Stomach (tissue), 8 donors: ENCODE measurements at regions not wholly inside any gene's neighbourhood (a gene's known extent, or its start where the extent isn't known, plus 50 kb on each side); places are given as distances from the start of the nearest gene placed in this dataset.
A peak's percentile ranks its signal among the peaks of the same experiment; 100 is the strongest.

Experiments used
- DNase-seq, 2 donors: peaks; one replicate each; pipeline versions ENCODE4 v3.0.0 to v3.0.0-alpha.2; 2013 to 2019
- H3K27ac ChIP-seq, 5 donors: fragments of 200-600 bp in 4 of 5; sonication (generic) in 4 of 5; one replicate each; pipeline ENCODE4 v1.5.1; 2013 to 2019; ENCODE audit warnings: mild to moderate bottlenecking in 1 of 5, moderate library complexity in 1 of 5
- H3K27me3 ChIP-seq, 3 donors: fragments of 200-600 bp; sonication (generic); one replicate each; pipeline ENCODE4 v1.5.1; 2017 to 2019; ENCODE audit warnings: mixed run types in 1 of 3
- H3K36me3 ChIP-seq, 4 donors: fragments of 200-600 bp; sonication (generic); 1 replicate in 3 of 4; 2 replicates in 1 of 4; pipeline ENCODE4 v1.5.1; 2016 to 2019
- H3K4me1 ChIP-seq, 4 donors: fragments of 200-600 bp; sonication (generic); one replicate each; pipeline ENCODE4 v1.5.1; 2016 to 2019
- H3K4me3 ChIP-seq, 4 donors: fragments of 200-600 bp; sonication (generic) in 3 of 4; one replicate each; pipeline ENCODE4 v1.5.1; 2016 to 2019; ENCODE audit warnings: mild to moderate bottlenecking in 1 of 4
- H3K9me3 ChIP-seq, 4 donors: fragments of 200-600 bp; sonication (generic); one replicate each; pipeline ENCODE4 v1.5.1; 2016 to 2019
- CTCF ChIP-seq, 7 experiments: fragments of 450-650 bp in 4 of 7; fragments of 200-600 bp in 3 of 7; sonication (generic) in 3 of 7; IDR thresholded peaks; one replicate each; pipeline ENCODE4 v1.5.1; 2016 to 2019; ENCODE audit warnings: antibody characterized with exemption in 7 of 7, control low read depth in 2 of 7, mild to moderate bottlenecking in 1 of 7
- EP300 ChIP-seq: sonication (generic); formaldehyde crosslinking; IDR thresholded peaks from one replicate; pipeline ENCODE4 v1.6.1; 2017; ENCODE audit warnings: antibody characterized with exemption
- POLR2A ChIP-seq, 4 donors: fragments of 450-650 bp; IDR thresholded peaks; one replicate each; pipeline ENCODE4 v1.6.1; 2016; ENCODE audit warnings: antibody characterized with exemption in 4 of 4, control low read depth in 2 of 4, mild to moderate bottlenecking in 1 of 4, moderate library complexity in 1 of 4
- POLR2AphosphoS5 ChIP-seq, 3 donors: sonication (generic); formaldehyde crosslinking; IDR thresholded peaks; one replicate each; pipeline ENCODE4 v1.6.1; 2016; ENCODE audit warnings: antibody characterized with exemption in 3 of 3
- WGBS, 5 donors: extraction: QIAGEN DNeasy Blood & Tissue Kit in 3 of 5; methylation state at CpG; one replicate each; pipeline versions ENCODE4 v1.1.5 to v1.1.7; 2013 to 2018; 5-methylcytosine and 5-hydroxymethylcytosine counted together
- intact Hi-C: fragments of 100-400 bp; cut with DNase I; formaldehyde crosslinking; loops from one replicate; pipeline ENCODE4 v1.15.1; 2023; ENCODE audit warnings: low total_unique reads
- donor health status: healthy with polysubstance abuse.
- donor health status: Bipolar disorder and iron deficiency.
- donor health status: healthy.

DNA sequence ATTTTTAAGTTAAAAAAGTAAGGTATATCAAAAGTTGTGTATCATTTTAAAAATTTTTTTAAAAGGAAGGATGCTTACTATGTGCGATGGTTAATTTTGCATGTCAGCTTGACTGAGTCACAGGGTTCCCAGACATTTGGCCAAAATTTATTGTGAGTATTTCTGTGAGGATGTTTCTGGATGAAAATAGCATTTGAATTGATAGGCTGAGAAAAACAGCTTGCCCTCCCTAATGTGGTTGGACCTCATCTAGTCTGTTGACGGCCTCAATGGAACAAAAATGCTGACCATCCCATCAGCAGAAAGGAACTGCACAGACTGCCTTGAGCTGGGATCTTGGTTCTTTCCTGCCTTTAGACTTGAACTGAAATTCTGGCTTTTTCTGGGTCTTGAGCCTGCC lies 724.5 kb downstream of the NCAM2 start:
- Histone ChIP-seq H3K4me1 (no peaks in the 10 kb centered on the region), H3K36me3 (no peaks in the 10 kb centered on the region), H3K27ac (no peak overlapping the region), H3K9me3 (peaks cover 0 to 10% (median 5%) of the 10 kb centered on the region in 4 donors), H3K4me3 (no peak overlapping the region), H3K27me3 (no peaks in the 10 kb centered on the region)
- intact Hi-C loops: no loop called here
- WGBS, 5 donors: 93 to 98% (median 95%) methylated on average over 2 of the region's 2 CpGs
- DNase-seq: no peak
- TF ChIP-seq POLR2A (IDR thresholded peaks at IDR 0.05): no peak
- no peak for TF ChIP-seq EP300

- DNase-seq: peak in 1 of 2 donors; percentile 70
- 59 to 81% (median 75%) methylated on average over 5 of the region's 5 CpGs for WGBS, 5 donors
- H3K27ac ChIP-seq: no peak overlapping the region
- H3K4me3 ChIP-seq: no peak overlapping the region
- H3K4me1 ChIP-seq: no peaks in the 10 kb centered on the region
- no peaks in the 10 kb centered on the region for H3K36me3 ChIP-seq
- intact Hi-C loops: no loop called here
- peaks cover 0 to 27% (median 3%) of the 10 kb centered on the region in 4 donors for H3K9me3 ChIP-seq
- no peaks in the 10 kb centered on the region for H3K27me3 ChIP-seq
- TF ChIP-seq POLR2A (IDR thresholded peaks at IDR 0.05): no peak
- TF ChIP-seq EP300: no peak
- TF ChIP-seq CTCF (IDR thresholded peaks at IDR 0.05): no peak
- no peak for TF ChIP-seq POLR2AphosphoS5 (IDR thresholded peaks at IDR 0.05)
These were observed 732.3 kb downstream of the NCAM2 start for GRCh38 chr21:21730512-21730911.

GRCh38 chr21:21731626-21732025 lies 733.4 kb downstream of the NCAM2 start:
- H3K27ac ChIP-seq: no peak overlapping the region
- peaks cover 0 to 27% (median 3%) of the 10 kb centered on the region in 4 donors for H3K9me3 ChIP-seq
- no peak overlapping the region for H3K4me3 ChIP-seq
- no peaks in the 10 kb centered on the region for H3K27me3 ChIP-seq
- TF ChIP-seq POLR2AphosphoS5 (IDR thresholded peaks at IDR 0.05): no peak
- no peak for TF ChIP-seq EP300
- no peak for TF ChIP-seq CTCF (IDR thresholded peaks at IDR 0.05)
- no peak for TF ChIP-seq POLR2A (IDR thresholded peaks at IDR 0.05)
- DNase-seq: no peak
- H3K4me1 ChIP-seq: no peaks in the 10 kb centered on the region
- no peaks in the 10 kb centered on the region for H3K36me3 ChIP-seq
- intact Hi-C loops: no loop called here
- WGBS, 5 donors: 81 to 94% (median 92%) methylated on average over 6 of the region's 6 CpGs

- Histone ChIP-seq H3K4me1 (no peaks in the 10 kb centered on the region), H3K36me3 (no peaks in the 10 kb centered on the region), H3K9me3 (peaks cover 0 to 13% (median 1%) of the 10 kb centered on the region in 4 donors), H3K27me3 (no peaks in the 10 kb centered on the region), H3K27ac (no peak overlapping the region), H3K4me3 (no peak overlapping the region)
- WGBS, 5 donors: 76 to 85% (median 83%) methylated on average over 1 of the region's 1 CpG
- intact Hi-C loops: no loop called here
- TF ChIP-seq CTCF (IDR thresholded peaks at IDR 0.05) (no peak), POLR2AphosphoS5 (IDR thresholded peaks at IDR 0.05) (no peak), POLR2A (IDR thresholded peaks at IDR 0.05) (no peak), EP300 (no peak)
- DNase-seq: no peak
These were observed 735.9 kb downstream of the NCAM2 start for GRCh38 chr21:21734088-21734487.

- TF ChIP-seq POLR2A (IDR thresholded peaks at IDR 0.05): no peak
- no peak for TF ChIP-seq EP300
- no peak for TF ChIP-seq CTCF (IDR thresholded peaks at IDR 0.05)
- TF ChIP-seq POLR2AphosphoS5 (IDR thresholded peaks at IDR 0.05): no peak
- intact Hi-C loops: no loop called here
- Histone ChIP-seq H3K36me3 (no peaks in the 10 kb centered on the region), H3K27ac (no peak overlapping the region), H3K27me3 (no peaks in the 10 kb centered on the region), H3K4me1 (no peaks in the 10 kb centered on the region), H3K4me3 (no peak overlapping the region), H3K9me3 (no peaks in the 10 kb centered on the region)
- DNase-seq: no peak
- 68 to 87% (median 82%) methylated on average over 7 of the region's 7 CpGs for WGBS, 5 donors
These were observed 739.0 kb downstream of the NCAM2 start for GRCh38 chr21:21737186-21737585.
